Type B pancreatic cell (in vitro differentiated cells): ENCODE measurements at regions not wholly inside any gene's neighbourhood (a gene's known extent, or its start where the extent isn't known, plus 50 kb on each side); places are given as distances from the start of the nearest gene placed in this dataset.

Experiments used
- DNase-seq: peaks from one replicate; pipeline ENCODE4 v3.0.0; 2021; ENCODE audit warnings: mixed read lengths; ENCODE audit not compliant: unreplicated experiment; ENCODE audit errors: extremely low spot score
- H3K27ac Mint-ChIP-seq: 2 replicates; pipeline ENCODE4 v1.8.0; 2021; ENCODE audit warnings: mild to moderate bottlenecking, mixed read lengths
- H3K27me3 Mint-ChIP-seq: 2 replicates; pipeline ENCODE4 v1.8.0; 2021; ENCODE audit warnings: mixed read lengths
- H3K36me3 Mint-ChIP-seq: 2 replicates; pipeline ENCODE4 v1.8.0; 2021; ENCODE audit warnings: mixed read lengths
- H3K4me1 Mint-ChIP-seq: one replicate; pipeline ENCODE4 v1.8.0; 2021; ENCODE audit warnings: mixed read lengths; ENCODE audit not compliant: unreplicated experiment
- H3K4me3 Mint-ChIP-seq: 2 replicates; pipeline ENCODE4 v1.8.0; 2021; ENCODE audit warnings: mild to moderate bottlenecking, mixed read lengths
- H3K9me3 Mint-ChIP-seq: 2 replicates; pipeline ENCODE4 v1.8.0; 2021; ENCODE audit warnings: mixed read lengths
- TF ChIP-seq, protein P1 (sequence below): fragments of 200-600 bp; sonication (generic); conservative IDR thresholded peaks from 2 replicates; pipeline ENCODE4 v1.5.0; 2021; ENCODE audit warnings: antibody characterized with exemption, mild to moderate bottlenecking

DNA sequence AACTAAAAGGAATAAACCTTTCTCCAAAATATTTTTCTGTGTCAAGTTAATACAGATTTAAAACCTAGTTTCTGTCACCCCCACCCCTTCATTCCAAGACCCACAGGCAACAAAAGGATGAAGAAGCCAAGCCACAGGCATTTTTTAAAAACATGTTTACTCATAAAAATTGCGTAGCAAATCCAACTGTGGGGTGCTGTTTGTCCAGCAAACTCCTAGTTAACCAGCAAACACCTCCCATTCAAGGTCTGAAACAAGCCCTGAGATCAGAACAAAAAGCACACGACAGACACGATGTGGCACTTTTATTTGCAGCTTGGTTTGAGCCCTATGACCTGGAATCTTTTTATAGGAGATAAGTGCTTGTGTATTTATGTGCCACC is 149.9 kb upstream of the CAMK1G start:
- Mint-ChIP-seq H3K4me3 (peak overlapping the region; percentile 90), H3K27me3 (peaks cover 3% of the 10 kb centered on the region), H3K9me3 (no peaks in the 10 kb centered on the region), H3K27ac (peak overlapping the region; percentile 95), H3K36me3 (peaks cover 12% of the 10 kb centered on the region), H3K4me1 (peaks cover 40% of the 10 kb centered on the region)
- DNase-seq = no peak
- TF ChIP-seq, protein P1, sequence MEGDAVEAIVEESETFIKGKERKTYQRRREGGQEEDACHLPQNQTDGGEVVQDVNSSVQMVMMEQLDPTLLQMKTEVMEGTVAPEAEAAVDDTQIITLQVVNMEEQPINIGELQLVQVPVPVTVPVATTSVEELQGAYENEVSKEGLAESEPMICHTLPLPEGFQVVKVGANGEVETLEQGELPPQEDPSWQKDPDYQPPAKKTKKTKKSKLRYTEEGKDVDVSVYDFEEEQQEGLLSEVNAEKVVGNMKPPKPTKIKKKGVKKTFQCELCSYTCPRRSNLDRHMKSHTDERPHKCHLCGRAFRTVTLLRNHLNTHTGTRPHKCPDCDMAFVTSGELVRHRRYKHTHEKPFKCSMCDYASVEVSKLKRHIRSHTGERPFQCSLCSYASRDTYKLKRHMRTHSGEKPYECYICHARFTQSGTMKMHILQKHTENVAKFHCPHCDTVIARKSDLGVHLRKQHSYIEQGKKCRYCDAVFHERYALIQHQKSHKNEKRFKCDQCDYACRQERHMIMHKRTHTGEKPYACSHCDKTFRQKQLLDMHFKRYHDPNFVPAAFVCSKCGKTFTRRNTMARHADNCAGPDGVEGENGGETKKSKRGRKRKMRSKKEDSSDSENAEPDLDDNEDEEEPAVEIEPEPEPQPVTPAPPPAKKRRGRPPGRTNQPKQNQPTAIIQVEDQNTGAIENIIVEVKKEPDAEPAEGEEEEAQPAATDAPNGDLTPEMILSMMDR = no peak

DNA sequence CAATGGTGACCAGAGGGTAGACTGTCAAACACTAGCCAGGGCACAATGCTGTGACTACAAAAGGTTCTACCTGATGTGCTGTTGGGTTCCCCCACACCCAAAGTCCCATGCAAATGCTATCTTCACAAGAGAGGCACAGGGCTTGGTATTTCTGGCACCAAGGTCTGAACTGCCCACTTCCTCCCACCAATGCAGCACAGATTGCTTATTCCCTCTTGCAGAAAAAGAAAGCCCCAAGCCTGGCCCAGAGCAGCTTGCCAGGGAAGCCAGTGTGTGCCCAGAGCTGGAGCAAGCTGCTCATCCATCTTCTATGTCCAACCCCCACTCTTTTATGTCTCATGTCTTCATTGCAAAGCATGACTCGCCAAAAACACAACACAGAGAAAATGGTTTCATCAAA is 149.4 kb upstream of the CAMK1G start:
- Mint-ChIP-seq H3K27ac (peak overlapping the region; percentile 95), H3K4me3 (peak overlapping the region; percentile 70), H3K4me1 (peaks cover 40% of the 10 kb centered on the region)

DNA sequence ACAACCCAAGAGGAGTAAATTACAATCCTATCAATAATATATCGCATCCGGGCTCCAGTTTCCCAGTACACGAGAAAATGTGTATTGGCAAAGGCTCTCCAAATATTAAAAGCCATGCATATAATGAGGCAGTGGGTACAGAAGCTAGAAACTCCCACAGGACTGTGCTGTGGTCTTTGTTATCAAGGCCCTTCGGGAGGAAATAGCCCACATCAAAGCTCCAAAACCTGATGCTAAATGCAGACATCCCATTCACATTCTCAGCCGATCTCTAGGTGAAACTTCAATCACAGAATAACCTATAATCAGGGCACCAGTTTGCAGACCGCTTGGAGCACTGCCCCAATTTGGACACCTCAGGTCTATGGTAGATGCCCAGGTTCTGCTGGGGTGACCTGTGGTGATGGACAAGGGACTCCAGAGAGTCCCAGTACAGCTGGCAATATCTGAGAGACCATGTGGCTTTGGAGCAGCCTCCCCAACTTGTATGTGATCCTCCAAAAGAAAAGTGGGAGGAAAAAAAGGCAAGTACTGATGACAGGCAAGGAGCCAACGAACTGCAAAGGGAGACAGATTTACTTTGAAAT is 148.8 kb upstream of the CAMK1G start:
- H3K27ac Mint-ChIP-seq = peak overlapping the region; percentile 95
- TF ChIP-seq, protein P1 = no peak
- peaks cover 3% of the 10 kb centered on the region for H3K27me3 Mint-ChIP-seq
- no peak for DNase-seq
- no peaks in the 10 kb centered on the region for H3K9me3 Mint-ChIP-seq
- H3K4me1 Mint-ChIP-seq = peaks cover 40% of the 10 kb centered on the region
- peak overlapping the region; percentile 70 for H3K4me3 Mint-ChIP-seq
- H3K36me3 Mint-ChIP-seq = peaks cover 12% of the 10 kb centered on the region

More for the DNA sequence above, 149.4 kb upstream of the CAMK1G start:
- H3K27me3 Mint-ChIP-seq = peaks cover 3% of the 10 kb centered on the region
- H3K9me3 Mint-ChIP-seq = no peaks in the 10 kb centered on the region
- H3K36me3 Mint-ChIP-seq = peaks cover 12% of the 10 kb centered on the region
- DNase-seq = no peak
- TF ChIP-seq, protein P1 = no peak

DNA sequence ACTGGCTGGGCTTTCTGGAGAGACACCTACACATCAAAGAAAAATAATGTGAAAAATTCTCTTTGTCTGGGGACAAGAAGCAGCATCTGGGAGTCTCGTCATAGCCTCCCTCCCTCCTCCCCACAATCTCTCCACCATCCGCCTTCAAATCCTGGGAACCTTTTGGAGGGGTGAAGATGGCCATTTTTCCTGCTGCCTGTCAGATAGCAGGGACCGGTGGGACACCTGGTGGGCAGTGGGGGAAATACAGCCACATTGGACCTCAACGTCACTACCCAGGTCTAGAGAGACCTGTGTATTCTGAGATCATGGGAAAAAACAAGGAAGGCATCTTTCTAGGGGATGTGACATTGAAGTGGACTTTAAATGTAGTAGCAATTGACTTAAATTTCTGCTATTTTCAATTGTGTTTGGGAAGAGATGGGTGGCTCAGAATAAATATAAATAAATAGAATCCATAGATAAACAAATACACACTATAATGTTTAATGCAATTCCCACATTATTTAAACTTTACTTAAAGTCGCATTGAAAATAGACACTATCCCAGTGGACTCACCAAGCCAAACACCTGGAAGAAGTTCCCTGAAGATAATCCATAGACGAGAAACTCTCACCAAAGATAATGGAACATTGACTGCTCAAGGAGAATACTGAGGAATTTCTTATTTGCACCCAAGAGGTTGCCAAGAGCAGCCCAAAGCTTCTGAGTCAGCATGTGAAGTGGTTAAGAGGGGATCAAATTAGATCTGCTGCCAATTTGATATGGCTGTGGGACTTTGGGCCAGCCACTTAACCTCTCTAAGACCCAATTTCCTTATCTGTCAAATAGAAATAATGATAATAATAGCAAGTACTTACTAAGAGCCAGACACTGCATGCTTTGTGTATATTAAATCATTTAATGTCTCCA is 147.6 kb upstream of the CAMK1G start:
- peak overlapping the region; percentile 42 for H3K4me3 Mint-ChIP-seq
- TF ChIP-seq, protein P1 = peak; percentile 88
- peak overlapping the region; percentile 67 for H3K27ac Mint-ChIP-seq
- H3K4me1 Mint-ChIP-seq = peaks cover 36% of the 10 kb centered on the region
- no peaks in the 10 kb centered on the region for H3K9me3 Mint-ChIP-seq
- DNase-seq = peak; percentile 83
- peaks cover 1% of the 10 kb centered on the region for H3K36me3 Mint-ChIP-seq
- no peaks in the 10 kb centered on the region for H3K27me3 Mint-ChIP-seq

DNA sequence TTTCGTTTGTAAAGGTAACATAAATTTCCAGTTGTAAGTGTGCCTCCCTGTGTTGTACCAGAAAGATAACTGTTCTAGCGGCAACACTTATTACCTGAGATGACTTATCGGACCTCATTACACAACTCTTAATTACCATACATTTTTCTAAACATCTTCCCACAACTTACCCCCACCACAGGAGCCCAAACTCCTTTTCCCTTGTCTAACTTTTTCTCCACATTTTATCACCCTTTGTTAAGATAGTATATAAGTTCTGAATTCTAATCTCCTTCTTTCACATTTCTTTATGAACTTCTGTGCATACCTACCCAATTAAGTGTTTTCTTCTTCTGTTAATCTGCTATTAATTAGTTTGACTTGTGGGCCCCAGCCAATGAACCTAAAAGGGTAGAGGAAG is 143.7 kb upstream of the CAMK1G start:
- Mint-ChIP-seq H3K9me3 (no peaks in the 10 kb centered on the region), H3K4me3 (no peak overlapping the region), H3K27me3 (no peaks in the 10 kb centered on the region), H3K36me3 (no peaks in the 10 kb centered on the region), H3K27ac (no peak overlapping the region), H3K4me1 (peaks cover 23% of the 10 kb centered on the region)
- TF ChIP-seq, protein P1 = no peak
- DNase-seq = no peak
